GM12865 (cell line): ENCODE measurements at regions not wholly inside any gene's neighbourhood (a gene's known extent, or its start where the extent isn't known, plus 50 kb on each side); places are given as distances from the start of the nearest gene placed in this dataset.

ENCODE experiments used
- DNase-seq: peaks from one replicate; pipeline ENCODE4 v3.0.0; 2010; ENCODE audit warnings: low read depth
- H3K4me3 ChIP-seq: 2 replicates; pipeline ENCODE4 v1.5.1; 2011; ENCODE audit warnings: mild to moderate bottlenecking, low read depth, low read length, control low read depth
- CTCF ChIP-seq: IDR thresholded peaks from 2 replicates; pipeline ENCODE4 v1.5.1; 2011; ENCODE audit warnings: low read length, control low read depth, low read depth, inconsistent platforms; ENCODE audit not compliant: insufficient read depth; ENCODE audit errors: missing control alignments

DNA sequence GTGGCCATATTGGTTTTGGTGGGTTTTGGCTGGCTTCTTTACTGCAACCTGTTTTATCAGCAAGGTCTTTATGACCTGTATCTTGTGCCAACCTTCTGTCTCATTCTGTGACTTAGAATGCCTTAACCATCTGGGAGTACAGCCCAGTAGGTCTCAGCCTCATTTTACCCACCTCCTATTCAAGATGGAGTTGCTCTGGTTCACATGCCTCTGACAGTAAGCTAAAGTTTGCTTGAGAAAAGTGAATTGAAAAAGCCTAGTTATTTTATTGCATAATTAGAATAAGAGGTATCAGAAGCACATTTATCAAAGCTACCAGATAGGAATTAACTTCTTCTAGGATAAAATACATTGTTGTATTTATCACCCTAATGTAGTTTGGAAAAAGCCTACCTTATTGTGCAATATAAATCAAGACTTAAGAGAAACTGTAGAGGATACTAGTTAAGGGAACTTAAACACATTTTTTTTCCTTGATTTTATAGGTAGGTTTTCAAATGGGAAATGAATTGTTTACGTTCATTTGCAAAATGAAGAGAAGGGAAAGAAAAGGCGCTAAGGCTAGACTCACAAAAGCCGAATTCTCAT lies 202.3 kb upstream of the KCNJ16 start:
- no peak for TF ChIP-seq CTCF
- no peak for DNase-seq
- no peak overlapping the region for H3K4me3 ChIP-seq

GRCh38 chr17:69874175-69874670 lies 200.8 kb upstream of the KCNJ16 start:
- no peak overlapping the region for H3K4me3 ChIP-seq
- no peak for DNase-seq
- no peak for TF ChIP-seq CTCF

DNA sequence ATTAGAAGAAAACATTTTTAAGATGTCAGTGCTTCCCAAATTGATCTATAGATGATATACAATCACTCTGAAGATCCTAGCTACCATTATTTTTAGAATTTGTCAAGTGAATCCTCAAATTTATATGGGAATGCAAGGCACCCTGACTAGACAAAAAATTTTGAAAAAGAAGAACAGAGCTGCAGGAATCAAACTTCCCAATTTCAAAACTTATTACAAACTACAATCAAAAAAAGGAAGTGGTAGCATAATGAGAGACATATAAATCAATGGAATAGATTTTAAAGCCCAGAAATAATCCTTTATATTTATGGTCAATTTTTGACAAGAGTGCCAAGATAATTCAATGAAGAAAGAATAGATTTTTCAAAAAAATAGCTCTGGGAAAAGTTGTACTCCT lies 198.3 kb upstream of the KCNJ16 start:
- no peak overlapping the region for H3K4me3 ChIP-seq
- TF ChIP-seq CTCF = no peak
- DNase-seq = no peak

DNA sequence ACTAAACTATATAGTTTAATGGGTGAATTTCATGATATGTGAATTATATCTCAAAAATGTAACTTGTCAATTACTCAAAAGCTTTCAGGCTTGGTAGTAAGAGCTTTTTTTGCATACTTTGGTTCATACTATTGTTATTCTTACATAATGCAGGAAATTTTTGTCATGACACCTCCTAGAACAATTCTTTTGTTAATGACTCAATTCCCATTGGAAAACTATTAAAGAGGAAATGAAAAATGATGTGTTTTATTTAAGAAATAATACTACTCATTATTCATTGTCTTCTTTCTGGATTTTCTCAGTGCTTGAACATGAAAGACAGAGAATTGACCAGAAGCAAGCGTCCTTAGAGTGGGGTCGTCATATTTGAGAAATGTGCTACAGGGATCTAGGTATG lies 196.4 kb upstream of the KCNJ16 start:
- H3K4me3 ChIP-seq = no peak overlapping the region
- no peak for TF ChIP-seq CTCF
- DNase-seq = no peak

DNA sequence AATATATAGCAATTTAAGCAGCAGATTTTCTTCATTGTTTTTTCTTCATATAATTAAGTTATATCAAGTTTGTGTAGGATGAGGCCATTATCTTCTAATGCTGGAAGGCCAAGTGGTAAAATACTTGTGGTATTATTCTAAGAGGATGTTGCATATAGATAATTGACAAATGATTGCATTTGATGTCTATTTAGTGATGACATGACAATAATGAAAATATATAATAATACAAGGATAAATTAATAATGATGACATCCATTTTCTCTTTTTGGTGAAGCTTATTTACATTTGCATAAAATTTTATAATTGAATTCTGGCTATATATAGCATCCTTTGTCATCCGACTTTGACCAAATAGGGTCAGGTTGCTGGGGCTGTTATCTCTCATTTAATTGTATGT lies 195.4 kb upstream of the KCNJ16 start:
- TF ChIP-seq CTCF = no peak
- DNase-seq = no peak
- no peak overlapping the region for H3K4me3 ChIP-seq

DNA sequence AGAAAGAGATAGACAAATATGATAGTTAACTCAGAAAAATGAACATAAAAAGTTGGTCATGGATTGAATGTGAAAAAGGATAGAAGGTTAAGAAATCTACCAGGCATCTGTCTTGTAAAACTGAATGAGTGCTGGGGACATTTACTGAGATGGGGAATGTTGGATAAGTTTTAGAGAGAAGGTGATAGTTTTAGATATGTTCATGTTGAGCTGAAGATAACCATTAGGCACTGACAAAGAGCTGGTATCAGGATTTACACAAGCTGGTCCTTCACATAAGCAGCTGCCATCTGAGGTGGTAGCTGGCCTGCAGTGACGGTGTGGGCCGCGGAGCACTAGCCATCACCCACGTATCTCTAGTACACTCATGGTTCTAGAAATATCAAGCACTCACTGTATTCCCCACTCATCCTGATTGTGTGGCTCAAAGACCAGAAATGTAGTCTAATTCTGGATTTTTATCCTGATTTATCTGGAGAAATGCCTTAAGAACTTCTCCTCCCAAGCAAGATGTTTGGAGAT lies 194.4 kb upstream of the KCNJ16 start:
- H3K4me3 ChIP-seq = no peak overlapping the region
- DNase-seq = no peak
- no peak for TF ChIP-seq CTCF

GRCh38 chr17:69882281-69882680 lies 192.7 kb upstream of the KCNJ16 start:
- TF ChIP-seq CTCF = no peak
- H3K4me3 ChIP-seq = no peak overlapping the region
- no peak for DNase-seq
